H1 (cell line): ENCODE measurements at regions not wholly inside any gene's neighbourhood (a gene's known extent, or its start where the extent isn't known, plus 50 kb on each side); places are given as distances from the start of the nearest gene placed in this dataset.
A peak's percentile ranks its signal among the peaks of the same experiment; 100 is the strongest.

Experiments used
- CTCF ChIA-PET: fragments of 300-600 bp; sonication (Branson Sonifier 250); formaldehyde crosslinking; loops from one replicate; lab custom pipeline; 2021; ENCODE audit not compliant: partially characterized antibody; lab: Charles Lee
- POLR2A ChIA-PET: fragments of 300-600 bp; sonication (Branson Sonifier 250); formaldehyde crosslinking; loops from one replicate; lab custom pipeline; 2021; ENCODE audit warnings: inconsistent platforms; ENCODE audit not compliant: partially characterized antibody; lab: Charles Lee
- DNase-seq, 2 experiments: peaks; one replicate each; pipeline versions ENCODE4 v3.0.0 to v3.0.0-alpha.2; 2010 to 2022; ENCODE audit warnings: low spot score in 2 of 2, low read depth in 1 of 2, mixed read lengths in 1 of 2
- FAIRE-seq: peaks from 2 replicates; lab custom pipeline; 2011; peaks lifted over from hg19 to GRCh38; lab: Jason Lieb, UNC
- H2AFZ ChIP-seq: 2 replicates; pipeline ENCODE4 v1.8.1; 2012; ENCODE audit warnings: low read length, inconsistent platforms
- H2AK5ac ChIP-seq: 2 replicates; pipeline ENCODE4 v1.6.1; 2013; ENCODE audit warnings: low read depth, low read length
- H2BK120ac ChIP-seq: replicated peaks from 2 replicates; pipeline ENCODE3; 2013; ENCODE audit warnings: low read depth, low read length, inconsistent platforms
- H2BK12ac ChIP-seq: 2 replicates; pipeline ENCODE4 v1.6.1; 2013; ENCODE audit warnings: low read depth, low read length
- H2BK15ac ChIP-seq: 2 replicates; pipeline ENCODE4 v1.6.1; 2013; ENCODE audit warnings: low read length
- H2BK20ac ChIP-seq: 2 replicates; pipeline ENCODE4 v1.6.1; 2013; ENCODE audit warnings: low read length
- H2BK5ac ChIP-seq: 2 replicates; pipeline ENCODE4 v1.6.1; 2013; ENCODE audit warnings: low read depth, low read length
- H3K14ac ChIP-seq: 2 replicates; pipeline ENCODE4 v1.6.1; 2013; ENCODE audit warnings: inconsistent platforms; ENCODE audit not compliant: insufficient read length
- H3K18ac ChIP-seq: 2 replicates; pipeline ENCODE4 v1.6.1; 2013; ENCODE audit warnings: low read length; ENCODE audit errors: extremely low read depth
- H3K23ac ChIP-seq: 2 replicates; pipeline ENCODE4 v1.6.1; 2013; ENCODE audit warnings: inconsistent platforms; ENCODE audit not compliant: insufficient read length
- H3K23me2 ChIP-seq: 2 replicates; pipeline ENCODE4 v1.6.1; 2013; ENCODE audit warnings: low read depth, low read length
- H3K27ac ChIP-seq: 2 replicates; pipeline ENCODE4 v1.6.1; 2011; ENCODE audit warnings: low read depth, low read length, inconsistent platforms
- H3K27me3 ChIP-seq, 4 experiments: replicated peaks in 1 of 4; 1 replicate in 1 of 4; 2 replicates in 3 of 4; pipeline versions ENCODE4 v1.6.1 to v1.8.1; 2011 to 2013; ENCODE audit warnings: low read length in 3 of 4, mild to moderate bottlenecking in 3 of 4, inconsistent platforms in 2 of 4, mixed read lengths in 2 of 4, moderate library complexity in 1 of 4; ENCODE audit not compliant: control insufficient read depth in 3 of 4, insufficient read depth in 3 of 4; ENCODE audit errors: extremely low read depth in 1 of 4
- H3K36me3 ChIP-seq, 4 experiments: 2 replicates each; pipeline versions ENCODE4 v1.6.1 to v1.8.1; 2011 to 2013; ENCODE audit warnings: mild to moderate bottlenecking in 4 of 4, low read length in 3 of 4, moderate library complexity in 2 of 4, control low read depth in 1 of 4, inconsistent platforms in 1 of 4; ENCODE audit not compliant: insufficient read depth in 4 of 4, control insufficient read depth in 2 of 4
- H3K4ac ChIP-seq: replicated peaks from 2 replicates; pipeline ENCODE3; 2013; ENCODE audit warnings: low read length, low read depth, mixed read lengths, inconsistent platforms; ENCODE audit not compliant: insufficient read length
- H3K4me1 ChIP-seq, 4 experiments: replicated peaks in 1 of 4; 1 replicate in 1 of 4; 2 replicates in 3 of 4; pipeline versions ENCODE4 v1.6.1 to v1.8.1; 2011 to 2013; ENCODE audit warnings: low read length in 3 of 4, inconsistent platforms in 2 of 4, mixed read lengths in 1 of 4; ENCODE audit not compliant: insufficient read depth in 4 of 4, control insufficient read depth in 3 of 4
- H3K4me2 ChIP-seq, 2 experiments: 2 replicates each; pipeline versions ENCODE4 v1.6.1 to v1.8.1; 2011 to 2013; ENCODE audit warnings: low read depth in 2 of 2, low read length in 2 of 2, control low read depth in 1 of 2, inconsistent platforms in 1 of 2, mild to moderate bottlenecking in 1 of 2; ENCODE audit not compliant: insufficient read depth in 1 of 2
- H3K4me3 ChIP-seq, 4 experiments: fragments of 200-600, 300-600 bp in 1 of 4; sonication (generic), shearing (Covaris generic), sonication (Bioruptor Twin) in 1 of 4; 2 replicates each; pipeline versions ENCODE4 v1.5.1 to v1.8.1; 2011 to 2016; ENCODE audit warnings: low read length in 4 of 4, low read depth in 3 of 4, control low read depth in 2 of 4, inconsistent platforms in 2 of 4, mild to moderate bottlenecking in 2 of 4, mixed read lengths in 1 of 4, moderate library complexity in 1 of 4; ENCODE audit not compliant: insufficient read depth in 2 of 4; ENCODE audit errors: extremely low read depth in 1 of 4
- H3K56ac ChIP-seq: replicated peaks from 2 replicates; pipeline ENCODE3; 2013; ENCODE audit warnings: low read depth, mild to moderate bottlenecking, mixed read lengths, low read length, inconsistent platforms; ENCODE audit not compliant: insufficient read length
- H3K79me1 ChIP-seq: 2 replicates; pipeline ENCODE4 v1.6.1; 2013; ENCODE audit warnings: low read depth, low read length, control low read depth
- H3K79me2 ChIP-seq, 2 experiments: 2 replicates each; pipeline versions ENCODE4 v1.6.1 to v1.8.1; 2012 to 2013; ENCODE audit warnings: low read length in 2 of 2, mild to moderate bottlenecking in 2 of 2, inconsistent platforms in 1 of 2; ENCODE audit not compliant: insufficient read depth in 2 of 2, control insufficient read depth in 1 of 2
- H3K9ac ChIP-seq, 4 experiments: replicated peaks in 1 of 4; 1 replicate in 1 of 4; 2 replicates in 3 of 4; pipeline versions ENCODE4 v1.6.1 to v1.8.1; 2011 to 2013; ENCODE audit warnings: low read depth in 3 of 4, low read length in 3 of 4, control low read depth in 2 of 4, mild to moderate bottlenecking in 2 of 4, moderate library complexity in 2 of 4, inconsistent platforms in 1 of 4; ENCODE audit errors: extremely low read depth in 1 of 4
- H3K9me3 ChIP-seq, 2 experiments: 2 replicates each; pipeline versions ENCODE4 v1.6.1 to v1.8.1; 2012 to 2013; ENCODE audit warnings: mild to moderate bottlenecking in 2 of 2, moderate library complexity in 2 of 2, control low read depth in 1 of 2, inconsistent platforms in 1 of 2, low read depth in 1 of 2, low read length in 1 of 2, mixed read lengths in 1 of 2; ENCODE audit not compliant: insufficient read depth in 2 of 2
- H4K20me1 ChIP-seq, 2 experiments: replicated peaks in 1 of 2; 2 replicates each; pipeline versions ENCODE3 to v1.8.1; 2011 to 2013; ENCODE audit warnings: inconsistent platforms in 2 of 2, low read length in 2 of 2, mild to moderate bottlenecking in 1 of 2; ENCODE audit not compliant: insufficient read depth in 2 of 2, control insufficient read depth in 1 of 2
- H4K5ac ChIP-seq: 2 replicates; pipeline ENCODE4 v1.6.1; 2013; ENCODE audit warnings: low read length, low read depth, mixed read lengths, inconsistent platforms; ENCODE audit not compliant: insufficient read length
- H4K8ac ChIP-seq: 2 replicates; pipeline ENCODE4 v1.8.0; 2013; ENCODE audit warnings: mild to moderate bottlenecking, moderate library complexity, low read length, inconsistent platforms; ENCODE audit not compliant: insufficient read depth; ENCODE audit errors: extremely low read depth
- H4K91ac ChIP-seq: replicated peaks from 2 replicates; pipeline ENCODE3; 2013; ENCODE audit warnings: low read length, mixed read lengths, inconsistent platforms; ENCODE audit not compliant: insufficient read length
- ASH2L ChIP-seq: fragments of 200-600, 300-600 bp; sonication (generic); IDR thresholded peaks from one replicate; pipeline ENCODE4 v1.7.1; 2017; ENCODE audit warnings: low read length
- BACH1 ChIP-seq: IDR thresholded peaks from 2 replicates; pipeline ENCODE4 v1.6.1; 2012; ENCODE audit warnings: low read length, improper control_type of control experiment
- CBX5 ChIP-seq: fragments of 300-800, 300-1000 bp; sonication (generic); IDR thresholded peaks from 2 replicates; pipeline ENCODE4 v1.7.1; 2016; ENCODE audit warnings: antibody characterized with exemption, low read length, low read depth
- CBX8 ChIP-seq: fragments of 300-800, 300-1000 bp; sonication (generic); IDR thresholded peaks from 2 replicates; pipeline ENCODE4 v1.7.1; 2016; ENCODE audit warnings: low read depth, low read length, borderline replicate concordance
- CEBPB ChIP-seq: IDR thresholded peaks from 2 replicates; pipeline ENCODE4 v1.6.1; 2012; ENCODE audit warnings: low read depth, low read length
- CHD2 ChIP-seq: IDR thresholded peaks from 2 replicates; pipeline ENCODE4 v1.6.1; 2012; ENCODE audit warnings: low read length, improper control_type of control experiment
- EP300 ChIP-seq, 2 experiments: IDR thresholded peaks; 1 replicate in 1 of 2; 2 replicates in 1 of 2; pipeline ENCODE4 v1.6.1; 2011 to 2012; ENCODE audit warnings: low read depth in 2 of 2, low read length in 2 of 2, mild to moderate bottlenecking in 2 of 2, borderline replicate concordance in 1 of 2, inconsistent platforms in 1 of 2, moderate library complexity in 1 of 2
- HDAC6 ChIP-seq: IDR thresholded peaks from one replicate; pipeline ENCODE4 v1.7.1; 2012; ENCODE audit warnings: low read depth, mild to moderate bottlenecking, inconsistent platforms, low read length, moderate library complexity
- KDM4A ChIP-seq: IDR thresholded peaks from one replicate; pipeline ENCODE4 v1.7.1; 2012; ENCODE audit warnings: low read depth, mild to moderate bottlenecking, moderate library complexity, low read length, inconsistent platforms; ENCODE audit not compliant: severe bottlenecking
- RAD21 ChIP-seq, 2 experiments: IDR thresholded peaks in 1 of 2; conservative IDR thresholded peaks in 1 of 2; 2 replicates each; pipeline ENCODE4 v1.6.1; 2011; ENCODE audit warnings: low read depth in 2 of 2, low read length in 2 of 2, improper control_type of control experiment in 1 of 2, inconsistent platforms in 1 of 2, mild to moderate bottlenecking in 1 of 2, moderate library complexity in 1 of 2
- SIRT6 ChIP-seq: IDR thresholded peaks from one replicate; pipeline ENCODE4 v1.7.1; 2012; ENCODE audit warnings: low read length, inconsistent platforms
- SIX5 ChIP-seq: IDR thresholded peaks from 2 replicates; pipeline ENCODE4 v1.6.1; 2011; ENCODE audit warnings: mild to moderate bottlenecking, low read depth, low read length
- SP1 ChIP-seq: IDR thresholded peaks from 2 replicates; pipeline ENCODE4 v1.6.1; 2011; ENCODE audit warnings: low read depth, low read length
- WGBS, 2 experiments: shearing (Covaris generic) in 1 of 2; methylation state at CpG; one replicate each; pipeline versions ENCODE4 v1.1.6 to v1.1.7; 2013 to 2015; ENCODE audit warnings: low lambda C conversion rate in 2 of 2, mixed read lengths in 2 of 2, inconsistent platforms in 1 of 2, low coverage in 1 of 2, missing lambda C conversion rate in 1 of 2; ENCODE audit not compliant: insufficient replicate concordance in 2 of 2, insufficient coverage in 1 of 2, insufficient read length in 1 of 2; ENCODE audit errors: extremely low coverage in 1 of 2, missing lambda C conversion rate in 1 of 2; 5-methylcytosine and 5-hydroxymethylcytosine counted together
- TF ChIP-seq, protein P1 (sequence below): IDR thresholded peaks from 2 replicates; pipeline ENCODE4 v1.6.1; 2012; ENCODE audit warnings: inconsistent platforms
- TF ChIP-seq, protein P2 (sequence below): IDR thresholded peaks from 2 replicates; pipeline ENCODE4 v1.6.1; 2011; ENCODE audit warnings: low read depth, mild to moderate bottlenecking, low read length; ENCODE audit not compliant: insufficient read depth

DNA sequence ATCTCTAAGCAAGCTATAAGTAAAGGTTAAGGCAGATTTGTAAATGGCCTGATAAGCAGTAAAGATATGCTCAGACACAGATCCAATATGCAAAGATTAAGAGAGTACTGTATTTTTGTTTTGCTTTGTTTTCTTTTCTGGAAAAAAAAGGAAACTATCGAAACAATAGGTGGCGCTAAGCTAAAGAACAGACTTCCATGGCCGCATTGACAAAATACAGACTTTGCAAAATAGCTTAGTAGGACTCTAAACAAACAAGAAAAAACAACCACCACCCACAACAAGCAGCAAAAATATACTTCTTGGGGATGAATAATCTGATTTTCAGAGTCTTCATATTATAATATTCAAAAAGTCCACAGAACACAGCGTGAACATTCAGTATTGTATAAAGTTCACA, 758.4 kb upstream of the ROBO1 start:
- WGBS, 2 experiments: 62% methylated on average over 4 of the region's 4 CpGs; no CpG with 5 or more reads in 1 of the 2 experiments
- H3K9ac ChIP-seq: no peak overlapping the region
- no peaks in the 10 kb centered on the region; a peak in 1 of 7 replicates for H3K4me1 ChIP-seq
- H3K23ac ChIP-seq: no peak overlapping the region
- H3K36me3 ChIP-seq: no peaks in the 10 kb centered on the region
- H4K91ac ChIP-seq: no peak overlapping the region
- H2BK15ac ChIP-seq: no peak overlapping the region
- H3K4me2 ChIP-seq: no peak overlapping the region
- peak overlapping the region; percentile 98 for H2AFZ ChIP-seq
- H2BK12ac ChIP-seq: no peak overlapping the region
- H3K4ac ChIP-seq: no peak overlapping the region
- no peak overlapping the region for H3K18ac ChIP-seq
- no peaks in the 10 kb centered on the region for H3K23me2 ChIP-seq
- H3K4me3 ChIP-seq: no peak overlapping the region
- no peak overlapping the region for H4K5ac ChIP-seq
- FAIRE-seq (no peak), DNase-seq (no peak)
- no peak overlapping the region for H2BK5ac ChIP-seq
- no peaks in the 10 kb centered on the region for H3K27me3 ChIP-seq
- no peak overlapping the region for H2BK20ac ChIP-seq
- H2AK5ac ChIP-seq: no peak overlapping the region
- CTCF ChIA-PET: interaction anchor here (0.7 to 2.1 kb wide), 14 partner anchors 9 to 1007 kb away, joined by 3 to 11 read pairs (median 4); no protein-coding TSS in a partner anchor
- no peak overlapping the region for H3K27ac ChIP-seq
- no peaks in the 10 kb centered on the region for H3K79me1 ChIP-seq
- POLR2A ChIA-PET: no interaction called here
- H4K8ac ChIP-seq: no peak overlapping the region
- H4K20me1 ChIP-seq: no peaks in the 10 kb centered on the region
- no peak overlapping the region for H3K14ac ChIP-seq
- no peak overlapping the region for H3K56ac ChIP-seq
- no peaks in the 10 kb centered on the region for H3K79me2 ChIP-seq
- no peak overlapping the region for H2BK120ac ChIP-seq
- H3K9me3 ChIP-seq: no peaks in the 10 kb centered on the region; a peak in 1 of 4 replicates
- TF ChIP-seq ASH2L: no peak
- no peak for TF ChIP-seq EP300 (IDR thresholded peaks at IDR 0.05; ENCODE audit: borderline replicate concordance in 1 of 2, low read depth in 2 of 2, low read length in 2 of 2)
- no peak for TF ChIP-seq CBX8
- no peak for TF ChIP-seq SIX5
- no peak for TF ChIP-seq HDAC6
- TF ChIP-seq CBX5: no peak
- TF ChIP-seq KDM4A: no peak
- no peak for TF ChIP-seq SIRT6
- TF ChIP-seq, protein P1, sequence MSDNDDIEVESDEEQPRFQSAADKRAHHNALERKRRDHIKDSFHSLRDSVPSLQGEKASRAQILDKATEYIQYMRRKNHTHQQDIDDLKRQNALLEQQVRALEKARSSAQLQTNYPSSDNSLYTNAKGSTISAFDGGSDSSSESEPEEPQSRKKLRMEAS: no peak
- TF ChIP-seq BACH1: no peak
- TF ChIP-seq SP1: no peak
- TF ChIP-seq, protein P2, sequence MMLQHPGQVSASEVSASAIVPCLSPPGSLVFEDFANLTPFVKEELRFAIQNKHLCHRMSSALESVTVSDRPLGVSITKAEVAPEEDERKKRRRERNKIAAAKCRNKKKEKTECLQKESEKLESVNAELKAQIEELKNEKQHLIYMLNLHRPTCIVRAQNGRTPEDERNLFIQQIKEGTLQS: no peak
- TF ChIP-seq CHD2: no peak
- TF ChIP-seq CEBPB: no peak
- peak; percentile 48 to 53 for TF ChIP-seq RAD21 (IDR thresholded peaks at IDR 0.05 in 1 of 2, conservative IDR thresholded peaks at IDR 0.05 in 1 of 2; ENCODE audit: low read depth in 2 of 2, low read length in 2 of 2)
